HG03175 (cell line): ENCODE measurements at regions not wholly inside any gene's neighbourhood (a gene's known extent, or its start where the extent isn't known, plus 50 kb on each side); places are given as distances from the start of the nearest gene placed in this dataset.
"Not testable (repeated sequence)": the region's sequence is repeated elsewhere in the genome, so short reads cannot be mapped to it uniquely, and the experiment has no call there.

Experiments used
- ATAC-seq: cut with Tn5 transposase; IDR thresholded peaks from one replicate; pipeline ENCODE4 v1.9.1; 2021; ENCODE audit warnings: mild to moderate bottlenecking, moderate library complexity; ENCODE audit not compliant: unreplicated experiment

DNA sequence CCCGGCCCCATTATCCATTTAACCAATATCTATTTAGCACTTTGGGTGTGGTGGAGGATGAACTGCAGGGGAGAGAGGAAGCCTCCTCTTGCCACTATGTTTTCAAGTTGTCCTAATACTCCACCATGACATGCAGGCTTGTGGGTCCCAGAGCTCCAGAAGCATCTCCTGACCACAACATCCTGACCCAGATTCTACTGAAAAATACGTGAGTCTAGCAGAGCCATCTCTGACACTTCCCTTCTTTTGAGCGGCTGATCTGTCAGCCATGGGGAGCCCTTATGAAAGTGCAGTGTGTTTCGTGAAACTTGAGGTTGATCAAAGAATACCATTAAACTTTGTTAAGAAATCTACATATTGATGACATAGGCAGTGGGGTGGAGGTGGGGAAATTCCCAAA lies 126.6 kb downstream of the UNC93B1 start:
- not testable (repeated sequence) for ATAC-seq

DNA sequence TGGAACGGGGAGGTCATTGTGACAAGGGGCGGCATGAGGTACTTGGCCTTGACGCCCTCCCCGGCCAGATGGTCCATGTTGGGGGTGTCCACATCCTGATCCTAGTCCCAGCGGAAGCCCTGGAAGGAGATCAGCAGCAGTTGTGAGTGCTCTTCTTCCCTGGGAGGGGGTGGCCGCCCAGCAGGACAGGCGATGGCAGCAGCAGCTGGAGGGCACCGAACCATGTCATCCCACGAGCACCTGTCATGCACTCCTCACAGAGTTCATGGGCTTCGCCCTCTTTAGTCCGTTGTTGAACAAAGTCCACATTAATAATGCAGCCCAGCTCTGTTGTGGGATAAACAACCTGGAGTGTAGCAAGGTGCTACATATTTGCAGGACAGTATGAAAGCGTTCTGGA lies 130.7 kb downstream of the UNC93B1 start:
- ATAC-seq: not testable (repeated sequence)

DNA sequence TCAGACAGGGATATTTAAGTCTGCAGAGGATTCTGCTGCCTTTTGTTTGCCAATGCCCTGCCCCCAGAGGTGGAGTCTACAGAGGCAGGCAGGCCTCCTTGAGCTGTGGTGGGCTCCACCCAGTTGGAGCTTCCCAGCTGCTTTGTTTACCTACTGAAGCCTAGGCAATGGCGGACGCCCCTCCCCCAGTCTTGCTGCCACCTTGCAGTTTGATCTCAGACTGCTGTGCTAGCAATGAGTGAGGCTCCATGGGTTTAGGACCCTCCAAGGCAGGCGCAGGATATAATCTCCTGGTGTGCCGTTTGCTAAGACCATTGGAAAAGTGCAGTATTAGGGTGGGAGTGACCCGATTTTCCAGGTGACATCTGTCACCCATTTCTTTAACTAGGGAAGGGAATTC lies 132.7 kb downstream of the UNC93B1 start:
- ATAC-seq: not testable (repeated sequence)

DNA sequence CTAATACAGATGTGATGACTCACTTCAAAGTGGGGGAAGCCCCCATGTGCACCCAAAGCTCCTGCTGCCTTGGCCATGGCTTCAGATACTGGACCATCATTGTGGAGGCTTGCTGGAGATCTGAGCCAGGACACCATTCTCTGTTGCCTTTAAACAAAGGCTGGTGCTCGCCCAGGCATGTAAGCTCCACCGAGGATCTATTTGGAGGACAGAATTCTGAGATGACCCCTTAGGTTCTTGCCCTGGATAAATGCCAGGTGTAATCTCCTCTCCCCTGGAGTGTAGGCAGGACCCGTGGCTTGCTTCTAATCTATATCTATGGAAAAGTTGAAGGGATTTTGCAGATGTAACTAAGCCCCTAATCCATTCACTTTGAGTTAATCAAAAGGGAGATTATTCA lies 141.0 kb downstream of the UNC93B1 start:
- ATAC-seq: not testable (repeated sequence)

DNA sequence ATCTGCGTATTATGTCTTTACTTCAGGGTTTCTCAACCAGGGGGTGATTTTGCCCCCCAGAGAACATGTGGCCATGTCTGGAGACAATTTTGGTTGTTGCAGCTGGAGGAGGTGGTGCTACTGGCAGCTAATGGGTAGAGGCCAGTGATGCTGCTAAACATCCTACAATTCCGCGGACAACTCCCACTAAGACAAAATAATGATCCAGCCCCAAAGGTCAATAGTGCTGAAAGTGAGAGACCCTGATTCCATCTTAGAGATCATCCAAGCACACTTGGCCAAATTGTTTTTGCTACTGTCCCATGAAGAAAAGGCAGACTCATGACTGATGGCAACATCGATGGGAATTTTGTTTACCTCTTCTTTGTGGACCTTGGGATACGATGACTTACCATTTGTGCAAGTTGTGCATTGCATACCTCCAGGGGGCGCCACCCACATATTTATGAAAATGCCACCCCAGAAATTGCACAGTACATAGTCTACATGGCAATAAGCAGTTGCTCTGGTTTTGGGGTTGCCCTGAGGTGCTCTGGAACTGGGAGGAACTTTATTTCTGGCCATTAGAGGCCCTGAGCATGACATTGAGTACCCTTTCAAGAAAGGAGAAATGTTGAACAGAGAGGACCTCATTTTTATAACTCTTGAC lies 144.3 kb downstream of the UNC93B1 start:
- ATAC-seq: not testable (repeated sequence)

DNA sequence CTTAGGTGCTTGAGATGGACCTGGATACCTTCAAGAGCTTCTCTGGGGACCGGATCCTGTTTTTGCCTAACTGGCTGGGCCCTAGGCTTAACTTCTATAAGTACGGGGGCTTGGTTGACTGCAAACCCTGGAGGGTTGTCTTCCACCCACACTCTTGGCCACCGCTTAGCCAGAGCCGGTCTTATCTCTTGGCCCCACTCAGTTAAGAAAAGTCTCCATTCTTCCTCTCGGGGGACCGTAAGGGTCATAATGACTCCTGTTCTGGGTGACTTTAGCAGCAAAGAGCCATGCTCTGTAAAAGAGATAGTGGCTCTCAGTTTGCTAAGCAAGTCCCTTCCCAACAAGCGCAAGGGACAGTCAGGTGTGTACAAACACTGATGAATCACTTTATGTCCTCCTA lies 153.2 kb downstream of the UNC93B1 start:
- not testable (repeated sequence) for ATAC-seq

DNA sequence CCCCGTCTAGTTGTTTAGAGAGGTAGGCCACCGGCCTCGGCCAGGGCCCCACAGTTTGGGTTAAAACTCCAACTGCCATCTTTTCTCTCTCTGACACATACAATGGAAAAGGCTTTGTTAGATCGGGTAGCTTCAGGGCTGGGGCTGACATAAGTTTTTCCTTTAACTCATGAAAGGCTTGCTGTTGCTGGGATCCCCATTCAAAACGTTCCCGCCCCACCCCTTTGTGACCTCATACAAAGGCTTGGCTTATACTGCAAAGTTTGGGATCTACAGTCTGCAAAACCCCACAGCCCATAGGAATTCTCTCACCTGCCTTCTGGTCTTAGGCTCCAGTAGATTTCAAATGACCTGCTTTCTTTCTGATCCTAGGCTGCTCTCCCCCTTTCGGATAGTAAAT lies 154.1 kb downstream of the UNC93B1 start:
- ATAC-seq: not testable (repeated sequence)

DNA sequence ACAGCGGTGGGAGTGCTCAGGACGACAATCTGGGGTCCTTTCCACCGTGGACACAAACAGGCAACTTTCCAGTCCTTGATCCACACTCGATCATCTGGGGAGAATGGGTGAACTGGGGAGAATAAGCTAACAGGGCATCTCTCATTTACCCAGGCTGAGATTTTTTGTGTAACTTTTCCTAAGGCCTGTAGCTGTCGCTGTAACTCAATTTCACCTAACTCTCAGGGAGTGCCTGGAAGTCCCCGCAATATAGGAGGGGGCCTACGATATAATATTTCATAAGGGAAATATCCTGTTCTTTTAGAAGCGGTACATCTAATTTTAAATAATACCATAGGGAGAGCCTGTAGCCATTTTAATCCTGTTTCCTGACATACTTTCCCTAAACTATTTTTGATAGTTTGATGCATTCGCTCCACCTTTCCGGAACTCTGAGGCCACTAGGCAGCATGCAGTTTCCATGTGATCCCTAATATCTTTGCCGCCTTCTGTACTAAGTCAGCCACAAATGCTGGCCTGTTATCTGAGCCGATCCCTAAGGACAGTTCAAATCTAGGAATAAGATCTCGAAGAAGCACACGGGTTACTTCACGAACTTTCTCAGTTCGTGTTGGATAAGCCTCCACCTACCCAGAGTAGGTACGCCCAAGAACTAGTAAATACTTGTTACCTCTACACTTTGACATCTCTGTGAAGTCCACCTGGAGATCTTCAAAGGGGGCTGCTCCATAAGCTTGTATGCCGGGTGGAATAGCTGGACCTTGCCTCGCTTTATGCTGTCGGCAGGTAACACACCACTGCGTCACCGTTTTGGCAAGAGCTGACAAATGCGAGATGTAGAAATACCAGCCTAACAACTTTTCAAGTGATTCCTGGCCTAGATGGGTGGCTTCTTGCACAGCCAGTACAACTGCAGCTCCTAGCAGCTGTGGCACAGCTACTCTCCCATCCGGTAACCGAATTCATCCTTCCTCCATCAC lies 155.7 kb downstream of the UNC93B1 start:
- not testable (repeated sequence) for ATAC-seq

DNA sequence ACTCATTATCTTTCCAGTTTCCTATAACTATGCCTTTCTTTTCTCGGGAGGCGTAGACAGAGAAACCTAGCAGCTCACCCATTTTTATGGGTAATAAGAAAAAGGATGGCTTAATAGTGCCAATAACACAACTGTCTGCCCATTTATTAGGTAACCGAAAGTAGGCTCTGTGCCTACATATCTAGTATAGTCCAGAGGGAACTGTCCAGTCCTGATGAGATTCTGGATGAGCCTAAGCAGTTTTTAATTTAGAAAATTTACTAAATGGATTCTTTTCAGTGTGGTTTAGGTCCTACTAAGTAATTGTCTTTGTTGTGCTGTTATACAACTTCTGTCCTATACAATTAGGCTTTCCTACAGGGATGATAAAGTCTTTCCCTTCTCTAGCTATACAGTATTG lies 157.6 kb downstream of the UNC93B1 start:
- ATAC-seq: not testable (repeated sequence)

DNA sequence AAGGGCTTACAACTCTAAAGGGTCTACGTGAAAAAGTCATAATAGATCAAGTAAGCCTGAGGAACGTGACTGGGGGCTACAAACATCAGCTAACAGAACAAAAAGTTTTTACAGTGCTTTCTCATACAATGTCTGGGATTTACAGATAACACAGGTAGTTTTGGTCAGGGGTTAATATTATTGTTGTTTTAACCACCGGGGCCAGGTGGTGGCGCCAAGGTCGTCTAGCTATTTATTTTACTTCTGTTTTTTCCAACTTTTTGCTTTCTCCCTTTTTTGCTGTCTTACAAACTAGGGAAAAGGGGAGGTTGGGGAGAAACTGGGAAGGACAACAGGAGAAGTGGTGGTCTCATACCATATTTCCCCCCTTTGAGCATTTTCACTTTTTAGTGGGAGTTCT lies 158.6 kb downstream of the UNC93B1 start:
- not testable (repeated sequence) for ATAC-seq

DNA sequence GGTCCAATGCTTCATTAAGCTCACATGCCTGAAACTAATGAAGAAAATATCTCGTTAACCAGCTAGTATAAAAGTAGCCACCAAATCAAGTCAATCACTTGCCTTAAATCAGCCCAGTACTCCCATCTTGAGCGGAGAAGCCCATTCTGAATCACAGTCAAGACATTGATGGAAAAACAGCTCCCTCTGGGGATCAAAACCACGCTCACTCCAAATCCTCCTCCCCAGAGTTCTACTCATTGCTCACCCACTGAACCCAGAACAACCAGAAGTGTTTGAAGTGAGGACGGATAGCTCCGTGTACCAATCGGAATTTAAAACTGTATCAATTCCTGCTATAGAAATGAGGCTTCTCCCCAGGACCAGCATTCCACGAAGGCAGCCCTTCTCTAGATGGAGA lies 163.3 kb downstream of the UNC93B1 start:
- not testable (repeated sequence) for ATAC-seq

DNA sequence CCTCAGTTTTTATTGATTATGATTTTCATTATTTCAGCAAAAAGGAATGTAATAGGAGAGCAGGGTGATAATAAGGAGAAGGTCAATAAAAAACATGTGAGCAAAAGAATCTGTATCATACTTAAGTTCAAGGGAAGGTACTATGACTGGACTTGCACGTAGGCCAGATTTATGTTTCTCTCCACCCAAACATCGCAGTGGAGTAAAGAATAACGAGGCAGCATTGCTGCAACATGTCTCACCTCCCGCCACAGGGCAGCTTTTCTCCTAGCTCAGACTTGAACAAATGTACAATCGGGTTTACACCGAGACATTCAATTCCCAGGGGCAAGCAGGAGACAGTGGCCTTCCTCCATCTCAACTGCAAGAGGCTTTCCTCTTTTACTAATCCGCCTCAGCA lies 155.7 kb upstream of the ALDH3B2 start:
- ATAC-seq: not testable (repeated sequence)

DNA sequence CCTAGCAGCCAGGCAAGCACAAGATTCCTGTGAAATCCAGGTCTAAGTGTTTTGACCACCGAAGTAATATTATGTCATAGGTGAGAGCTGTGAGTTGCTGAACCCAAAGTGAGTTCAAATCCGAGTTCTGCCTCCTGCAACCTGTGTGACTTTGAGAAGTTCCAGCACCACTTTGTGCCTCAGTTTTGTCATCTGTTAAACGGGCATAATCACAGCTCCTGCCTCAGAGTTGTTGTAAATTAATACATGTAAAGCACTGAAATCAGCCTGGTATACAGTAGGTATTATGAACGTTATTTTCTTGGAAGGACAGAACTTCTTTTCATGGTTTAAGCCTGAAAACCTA lies 152.5 kb upstream of the ALDH3B2 start:
- not testable (repeated sequence) for ATAC-seq

DNA sequence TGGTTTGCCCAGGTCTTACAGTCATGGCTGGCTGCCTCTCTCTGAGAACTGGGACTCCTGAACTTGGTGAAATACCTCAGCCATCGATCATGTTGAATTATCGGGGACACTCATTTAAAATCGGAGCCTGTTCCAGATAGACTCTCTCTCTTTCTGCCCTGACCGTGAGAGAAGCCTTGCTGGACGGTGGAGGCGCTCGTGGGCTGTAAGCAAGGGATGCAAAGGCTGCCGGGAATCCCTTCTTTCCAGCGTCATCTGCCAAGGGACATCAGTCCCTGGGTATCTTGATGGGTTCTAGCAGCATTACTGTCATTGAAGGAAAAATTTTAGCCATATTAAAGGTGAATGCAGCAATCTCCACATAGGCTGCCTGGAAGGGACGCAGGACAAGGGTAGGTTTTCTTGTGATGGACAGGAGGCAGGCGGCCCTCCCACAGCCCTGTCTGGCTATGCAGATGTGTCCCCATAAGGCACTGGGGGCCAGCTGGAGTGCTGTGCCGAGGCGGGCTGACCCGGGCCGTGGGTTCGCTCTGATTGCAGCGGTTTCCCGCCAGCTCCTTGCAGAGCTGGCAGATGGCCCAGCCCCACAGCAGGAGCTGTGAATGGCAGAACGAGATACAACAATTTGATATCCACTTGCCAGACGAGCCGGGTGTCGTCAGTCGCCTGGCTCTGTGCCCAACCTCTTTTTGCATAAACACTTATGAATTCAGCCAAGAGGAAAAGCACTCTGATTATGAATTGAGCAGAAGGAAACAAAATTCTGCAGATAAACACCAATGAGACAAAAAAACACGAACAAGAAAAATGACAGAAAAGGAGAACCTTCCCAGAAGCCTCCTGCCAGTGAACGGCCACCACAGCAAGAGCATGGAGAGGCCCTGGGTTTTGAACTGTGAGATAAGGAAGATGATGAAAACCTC lies 151.9 kb upstream of the ALDH3B2 start:
- not testable (repeated sequence) for ATAC-seq

DNA sequence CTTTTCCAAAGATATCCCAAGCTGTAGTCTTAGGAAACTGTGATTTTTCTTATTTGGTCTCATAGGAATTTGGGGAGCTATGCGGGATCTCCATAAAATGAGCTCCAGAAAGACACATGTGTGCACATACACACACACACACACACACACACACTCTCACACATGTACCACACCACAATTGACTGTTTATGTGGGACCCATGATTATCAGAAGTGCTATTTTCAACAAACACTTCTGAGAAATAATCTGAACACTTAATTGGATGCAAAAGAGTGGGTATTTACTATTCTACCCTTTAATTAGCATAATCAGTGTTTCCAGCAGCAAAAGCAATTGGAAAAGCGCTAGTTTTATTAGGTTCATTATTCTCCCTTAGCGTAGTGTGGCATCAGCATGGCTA lies 150.4 kb upstream of the ALDH3B2 start:
- ATAC-seq: not testable (repeated sequence)

DNA sequence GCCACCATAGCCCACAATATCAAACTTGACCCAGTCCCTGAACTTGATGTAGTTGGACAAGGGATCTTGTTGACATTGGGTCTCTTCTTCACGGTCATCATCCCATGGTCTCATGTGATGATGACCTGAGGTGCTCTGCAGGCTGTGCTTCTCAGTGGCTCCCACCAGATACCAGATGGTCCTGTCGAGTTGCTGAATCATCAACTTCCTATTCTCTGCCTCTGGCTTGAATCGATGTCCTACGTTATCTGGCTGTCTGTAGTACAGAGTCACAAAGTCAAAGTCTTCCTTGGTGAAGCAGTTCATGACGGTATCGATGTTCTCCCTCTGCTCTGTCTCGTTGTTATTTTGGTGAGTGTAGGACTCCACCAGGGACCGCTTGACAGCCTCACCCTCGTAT lies 145.7 kb upstream of the ALDH3B2 start:
- no peak for ATAC-seq

DNA sequence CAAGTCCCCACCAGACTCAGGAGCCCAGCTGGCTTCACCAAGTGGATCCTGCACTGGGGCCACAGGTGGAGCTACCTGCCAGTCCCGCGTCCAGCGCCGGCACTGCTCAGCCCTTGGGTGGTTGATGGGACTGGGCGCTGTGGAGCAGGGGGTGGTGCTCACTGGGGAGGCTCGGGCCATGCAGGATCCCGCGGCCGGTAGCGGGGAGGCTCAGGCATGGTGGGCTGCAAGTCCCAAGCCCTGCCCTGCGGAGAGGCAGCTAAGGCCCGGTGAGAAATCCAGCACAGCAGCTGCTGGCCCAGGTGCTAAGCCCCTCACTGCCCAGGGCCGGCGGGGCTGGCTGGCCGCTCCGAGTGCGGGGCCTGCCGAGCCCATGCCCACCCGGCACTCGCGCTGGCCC lies 143.1 kb upstream of the ALDH3B2 start:
- ATAC-seq: not testable (repeated sequence)

DNA sequence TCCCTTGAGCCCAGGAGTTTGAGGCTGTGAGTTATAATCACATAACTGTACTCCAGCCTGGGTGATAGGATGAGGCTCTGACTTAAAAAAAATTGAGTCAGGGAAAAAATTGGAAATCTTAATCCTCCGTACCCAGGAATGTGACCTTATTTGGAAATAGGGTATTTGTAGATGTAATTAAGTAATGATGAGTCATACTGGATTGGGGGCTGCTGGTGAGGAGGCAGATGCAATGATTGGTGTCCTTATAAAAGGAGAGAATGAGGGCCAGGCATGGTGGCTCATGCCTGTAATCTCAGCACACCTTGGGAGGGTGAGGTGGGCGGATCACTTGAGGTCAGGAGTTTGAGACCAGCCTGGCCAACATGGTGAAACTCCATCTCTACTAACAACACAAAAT lies 134.9 kb upstream of the ALDH3B2 start:
- ATAC-seq: not testable (repeated sequence)

DNA sequence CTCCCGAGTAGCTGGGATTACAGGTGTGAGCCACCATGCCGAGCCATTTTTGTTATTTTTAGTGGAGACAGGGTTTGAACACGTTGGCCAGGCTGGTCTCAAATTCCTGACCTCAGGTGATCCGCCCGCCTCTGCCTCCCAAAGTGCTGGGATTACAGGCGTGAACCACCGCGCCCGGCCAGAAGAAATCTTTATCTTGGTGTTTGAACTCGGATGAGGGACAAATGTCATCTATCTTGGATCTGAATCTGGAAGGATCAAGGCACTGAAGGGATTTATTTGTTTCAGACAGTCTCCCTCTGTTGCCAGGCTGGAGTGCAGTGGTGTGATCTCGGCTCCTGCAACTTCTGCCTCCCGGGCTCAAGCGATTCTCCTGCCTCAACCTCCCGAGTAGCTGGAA lies 133.5 kb upstream of the ALDH3B2 start:
- not testable (repeated sequence) for ATAC-seq

DNA sequence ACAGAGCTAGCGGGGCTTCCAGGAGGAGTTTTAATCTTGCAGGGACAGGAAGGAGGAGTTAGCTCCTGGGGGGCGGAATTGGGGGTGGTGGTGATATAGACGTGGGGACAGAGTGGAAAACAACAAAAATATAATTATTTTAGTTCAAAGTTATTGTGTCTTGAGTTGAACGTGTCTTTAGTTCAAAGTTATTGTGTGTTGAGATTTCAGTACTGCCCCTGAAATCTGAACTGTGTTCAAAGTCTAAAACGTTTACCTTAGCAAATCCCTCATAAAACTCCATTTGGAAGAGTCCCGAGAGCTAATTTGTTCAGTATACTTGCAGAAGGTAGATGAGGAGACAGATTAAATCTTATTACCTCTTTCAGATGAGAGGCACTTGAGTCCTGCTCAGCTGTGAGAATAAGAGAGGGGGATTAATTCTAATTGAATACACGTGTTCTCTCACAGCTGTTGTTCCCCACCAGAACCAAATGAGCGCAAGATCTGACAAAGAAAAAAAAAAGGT lies 132.4 kb upstream of the ALDH3B2 start:
- not testable (repeated sequence) for ATAC-seq

DNA sequence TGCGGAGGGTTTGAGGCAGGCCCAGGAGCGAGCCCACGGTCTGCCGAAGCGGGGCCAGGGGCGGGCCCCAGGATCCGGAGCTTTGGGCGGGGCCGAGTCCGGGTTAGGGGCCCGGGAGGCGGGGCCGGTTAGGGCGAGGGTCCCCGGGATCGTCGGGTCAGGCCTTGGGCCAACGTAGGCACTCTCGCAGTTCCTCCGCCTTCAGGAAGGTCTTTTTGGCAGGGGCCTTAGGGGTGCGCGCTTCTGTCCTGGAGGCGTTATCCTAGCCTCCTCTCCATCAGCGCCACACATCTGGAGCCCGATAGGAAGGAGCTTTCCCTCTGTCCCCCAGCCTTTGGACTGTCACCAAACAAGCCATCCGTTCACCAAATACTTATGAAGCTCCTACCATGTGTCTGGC lies 131.8 kb upstream of the ALDH3B2 start:
- ATAC-seq: not testable (repeated sequence)
